Type B pancreatic cell (in vitro differentiated cells): ENCODE measurements at regions not wholly inside any gene's neighbourhood (a gene's known extent, or its start where the extent isn't known, plus 50 kb on each side); places are given as distances from the start of the nearest gene placed in this dataset.
"Not testable (repeated sequence)": the region's sequence is repeated elsewhere in the genome, so short reads cannot be mapped to it uniquely, and the experiment has no call there.

ENCODE experiments used
- DNase-seq: peaks from one replicate; pipeline ENCODE4 v3.0.0; 2021; ENCODE audit warnings: mixed read lengths; ENCODE audit not compliant: unreplicated experiment; ENCODE audit errors: extremely low spot score
- H3K27ac Mint-ChIP-seq: 2 replicates; pipeline ENCODE4 v1.8.0; 2021; ENCODE audit warnings: mild to moderate bottlenecking, mixed read lengths
- H3K27me3 Mint-ChIP-seq: 2 replicates; pipeline ENCODE4 v1.8.0; 2021; ENCODE audit warnings: mixed read lengths
- H3K36me3 Mint-ChIP-seq: 2 replicates; pipeline ENCODE4 v1.8.0; 2021; ENCODE audit warnings: mixed read lengths
- H3K4me1 Mint-ChIP-seq: one replicate; pipeline ENCODE4 v1.8.0; 2021; ENCODE audit warnings: mixed read lengths; ENCODE audit not compliant: unreplicated experiment
- H3K4me3 Mint-ChIP-seq: 2 replicates; pipeline ENCODE4 v1.8.0; 2021; ENCODE audit warnings: mild to moderate bottlenecking, mixed read lengths
- H3K9me3 Mint-ChIP-seq: 2 replicates; pipeline ENCODE4 v1.8.0; 2021; ENCODE audit warnings: mixed read lengths
- CTCF ChIP-seq: fragments of 200-600 bp; sonication (generic); conservative IDR thresholded peaks from 2 replicates; pipeline ENCODE4 v1.5.0; 2021; ENCODE audit warnings: antibody characterized with exemption, mild to moderate bottlenecking

- no peak for TF ChIP-seq CTCF
- Mint-ChIP-seq H3K9me3 (no peaks in the 10 kb centered on the region), H3K27ac (no peak overlapping the region), H3K4me3 (no peak overlapping the region), H3K27me3 (no peaks in the 10 kb centered on the region), H3K36me3 (no peaks in the 10 kb centered on the region), H3K4me1 (no peaks in the 10 kb centered on the region)
- DNase-seq = no peak
These were observed 2086.2 kb downstream of the PCDH9 start for GRCh38 chr13:65143920-65144319.

- TF ChIP-seq CTCF = no peak
- DNase-seq = no peak
- Mint-ChIP-seq H3K9me3 (no peaks in the 10 kb centered on the region), H3K36me3 (no peaks in the 10 kb centered on the region), H3K27ac (no peak overlapping the region), H3K27me3 (peaks cover 4% of the 10 kb centered on the region), H3K4me3 (no peak overlapping the region), H3K4me1 (no peaks in the 10 kb centered on the region)
These were observed 2097.0 kb downstream of the PCDH9 start for GRCh38 chr13:65133094-65133493.

- no peak overlapping the region for H3K27ac Mint-ChIP-seq
- H3K4me3 Mint-ChIP-seq = no peak overlapping the region
These were observed 2104.9 kb downstream of the PCDH9 start for GRCh38 chr13:65125236-65125635.

GRCh38 chr13:65112531-65112941 lies 2117.6 kb downstream of the PCDH9 start:
- DNase-seq = no peak
- no peaks in the 10 kb centered on the region for H3K9me3 Mint-ChIP-seq

More at GRCh38 chr13:65125236-65125635, 2104.9 kb downstream of the PCDH9 start:
- Mint-ChIP-seq H3K36me3 (no peaks in the 10 kb centered on the region), H3K9me3 (no peaks in the 10 kb centered on the region), H3K4me1 (no peaks in the 10 kb centered on the region), H3K27me3 (no peaks in the 10 kb centered on the region)
- no peak for DNase-seq
- TF ChIP-seq CTCF = no peak

GRCh38 chr13:65112123-65112522 lies 2118.0 kb downstream of the PCDH9 start:
- Mint-ChIP-seq H3K4me3 (no peak overlapping the region), H3K9me3 (no peaks in the 10 kb centered on the region), H3K4me1 (no peaks in the 10 kb centered on the region), H3K36me3 (peaks cover 4% of the 10 kb centered on the region), H3K27ac (no peak overlapping the region), H3K27me3 (no peaks in the 10 kb centered on the region)
- DNase-seq = no peak
- TF ChIP-seq CTCF = no peak

More at GRCh38 chr13:65112531-65112941, 2117.6 kb downstream of the PCDH9 start:
- H3K4me1 Mint-ChIP-seq = no peaks in the 10 kb centered on the region
- H3K4me3 Mint-ChIP-seq = no peak overlapping the region
- TF ChIP-seq CTCF = no peak
- no peaks in the 10 kb centered on the region for H3K27me3 Mint-ChIP-seq
- no peak overlapping the region for H3K27ac Mint-ChIP-seq
- peaks cover 4% of the 10 kb centered on the region for H3K36me3 Mint-ChIP-seq

GRCh38 chr13:65111223-65111622 lies 2118.9 kb downstream of the PCDH9 start:
- Mint-ChIP-seq H3K4me1 (no peaks in the 10 kb centered on the region), H3K4me3 (no peak overlapping the region), H3K27me3 (no peaks in the 10 kb centered on the region), H3K27ac (no peak overlapping the region), H3K9me3 (no peaks in the 10 kb centered on the region), H3K36me3 (peaks cover 4% of the 10 kb centered on the region)
- DNase-seq = no peak
- no peak for TF ChIP-seq CTCF

- not testable (repeated sequence) for H3K9me3 Mint-ChIP-seq, H3K36me3 Mint-ChIP-seq, DNase-seq, H3K4me3 Mint-ChIP-seq, H3K27me3 Mint-ChIP-seq, H3K4me1 Mint-ChIP-seq, H3K27ac Mint-ChIP-seq
These were observed 2125.7 kb downstream of the PCDH9 start for GRCh38 chr13:65104436-65104835.
